Glutamatergic neuron (in vitro differentiated cells): ENCODE measurements at regions not wholly inside any gene's neighbourhood (a gene's known extent, or its start where the extent isn't known, plus 50 kb on each side); places are given as distances from the start of the nearest gene placed in this dataset.

ENCODE experiments used
- DNase-seq: peaks from one replicate; pipeline ENCODE4 v3.0.0; 2022
- H3K27ac Mint-ChIP-seq: one replicate; pipeline ENCODE4 v1.8.0; 2020; ENCODE audit warnings: mild to moderate bottlenecking, mixed read lengths, inconsistent platforms; ENCODE audit not compliant: unreplicated experiment
- H3K27me3 Mint-ChIP-seq: one replicate; pipeline ENCODE4 v1.8.0; 2020; ENCODE audit warnings: mild to moderate bottlenecking, moderate library complexity, mixed read lengths, inconsistent platforms; ENCODE audit not compliant: unreplicated experiment
- H3K36me3 Mint-ChIP-seq: one replicate; pipeline ENCODE4 v1.8.0; 2020; ENCODE audit warnings: mild to moderate bottlenecking, mixed read lengths, inconsistent platforms; ENCODE audit not compliant: unreplicated experiment
- H3K4me1 Mint-ChIP-seq: one replicate; pipeline ENCODE4 v1.8.0; 2020; ENCODE audit warnings: mild to moderate bottlenecking, low read depth, mixed read lengths, inconsistent platforms; ENCODE audit not compliant: unreplicated experiment
- H3K4me3 Mint-ChIP-seq: one replicate; pipeline ENCODE4 v1.8.0; 2020; ENCODE audit warnings: mild to moderate bottlenecking, mixed read lengths, inconsistent platforms; ENCODE audit not compliant: unreplicated experiment
- H3K9me3 Mint-ChIP-seq: one replicate; pipeline ENCODE4 v1.8.0; 2020; ENCODE audit warnings: mild to moderate bottlenecking, moderate library complexity, mixed read lengths, inconsistent platforms; ENCODE audit not compliant: unreplicated experiment
- TF ChIP-seq, protein P1 (sequence below): fragments of 200-600 bp; sonication (generic); IDR thresholded peaks from one replicate; pipeline ENCODE4 v1.5.0; 2021; ENCODE audit not compliant: partially characterized antibody, unreplicated experiment

DNA sequence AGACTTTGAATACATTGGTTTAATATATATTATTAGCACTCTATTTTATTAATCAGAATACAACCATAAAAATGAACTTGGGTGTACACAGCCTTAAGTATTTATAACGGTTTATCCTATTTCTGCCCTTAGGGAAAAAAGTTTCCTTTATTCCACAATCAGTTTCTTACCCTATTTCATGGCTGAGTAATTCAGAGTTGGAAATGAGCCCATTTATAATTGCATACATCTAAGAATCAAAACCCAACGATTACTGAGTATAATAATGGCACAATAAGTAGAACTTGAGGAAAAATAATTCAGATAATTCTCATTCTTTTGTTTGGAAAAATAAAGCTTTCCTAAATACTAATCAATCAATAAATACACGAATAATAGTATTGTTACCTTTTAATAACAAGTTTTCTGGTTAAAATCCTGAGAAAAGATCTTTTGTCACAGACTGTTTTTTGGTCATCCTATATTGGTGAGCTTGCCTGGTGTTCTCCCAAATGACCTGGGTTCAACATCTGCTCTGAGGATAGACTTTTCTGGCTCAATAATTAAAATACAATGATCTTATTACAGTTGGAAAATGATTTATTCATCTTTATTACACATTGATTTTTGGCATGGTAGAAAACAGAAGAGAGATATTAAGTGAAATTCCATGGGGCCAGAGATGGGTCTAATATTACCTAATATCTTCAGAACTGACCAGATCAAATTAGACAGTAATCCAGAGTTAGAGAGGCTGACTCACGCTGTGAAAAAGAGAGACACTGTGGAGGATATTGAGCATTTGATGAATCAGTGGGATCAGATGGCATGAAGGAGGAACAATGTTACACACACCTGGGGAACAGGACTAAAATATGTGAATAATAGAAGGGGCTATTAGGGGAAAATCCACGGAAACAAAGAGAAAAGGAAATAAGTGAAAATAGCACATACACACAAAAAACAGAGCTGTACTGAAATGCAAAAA, 162.1 kb upstream of the TBX18 start:
- no peak for DNase-seq
- H3K4me3 Mint-ChIP-seq, result no peak overlapping the region
- no peaks in the 10 kb centered on the region for H3K27me3 Mint-ChIP-seq
- no peaks in the 10 kb centered on the region for H3K4me1 Mint-ChIP-seq
- H3K9me3 Mint-ChIP-seq, result no peaks in the 10 kb centered on the region
- H3K27ac Mint-ChIP-seq, result no peak overlapping the region
- no peaks in the 10 kb centered on the region for H3K36me3 Mint-ChIP-seq
- TF ChIP-seq, protein P1, sequence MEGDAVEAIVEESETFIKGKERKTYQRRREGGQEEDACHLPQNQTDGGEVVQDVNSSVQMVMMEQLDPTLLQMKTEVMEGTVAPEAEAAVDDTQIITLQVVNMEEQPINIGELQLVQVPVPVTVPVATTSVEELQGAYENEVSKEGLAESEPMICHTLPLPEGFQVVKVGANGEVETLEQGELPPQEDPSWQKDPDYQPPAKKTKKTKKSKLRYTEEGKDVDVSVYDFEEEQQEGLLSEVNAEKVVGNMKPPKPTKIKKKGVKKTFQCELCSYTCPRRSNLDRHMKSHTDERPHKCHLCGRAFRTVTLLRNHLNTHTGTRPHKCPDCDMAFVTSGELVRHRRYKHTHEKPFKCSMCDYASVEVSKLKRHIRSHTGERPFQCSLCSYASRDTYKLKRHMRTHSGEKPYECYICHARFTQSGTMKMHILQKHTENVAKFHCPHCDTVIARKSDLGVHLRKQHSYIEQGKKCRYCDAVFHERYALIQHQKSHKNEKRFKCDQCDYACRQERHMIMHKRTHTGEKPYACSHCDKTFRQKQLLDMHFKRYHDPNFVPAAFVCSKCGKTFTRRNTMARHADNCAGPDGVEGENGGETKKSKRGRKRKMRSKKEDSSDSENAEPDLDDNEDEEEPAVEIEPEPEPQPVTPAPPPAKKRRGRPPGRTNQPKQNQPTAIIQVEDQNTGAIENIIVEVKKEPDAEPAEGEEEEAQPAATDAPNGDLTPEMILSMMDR, result no peak

DNA sequence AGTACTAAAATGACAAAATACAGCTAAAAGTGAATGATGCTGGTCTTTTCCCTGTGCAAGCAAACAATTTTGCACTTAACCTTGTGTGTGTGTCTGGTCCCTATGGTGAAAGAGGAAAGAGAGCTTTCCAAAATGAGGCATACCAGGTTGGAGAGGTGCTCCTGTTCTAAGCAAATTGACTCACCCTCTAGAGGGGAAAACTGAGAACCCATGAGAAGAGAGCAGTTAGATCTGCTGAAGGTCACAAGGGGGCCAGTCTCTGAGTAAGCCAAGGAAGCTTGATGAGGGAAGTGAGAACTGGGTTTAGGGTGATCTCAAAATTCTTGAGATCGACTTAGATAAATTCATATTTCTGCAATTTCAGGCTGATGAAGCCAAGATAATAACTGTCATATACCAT, 157.5 kb upstream of the TBX18 start:
- TF ChIP-seq, protein P1, result no peak
- H3K4me1 Mint-ChIP-seq, result no peaks in the 10 kb centered on the region
- no peak overlapping the region for H3K4me3 Mint-ChIP-seq
- DNase-seq, result no peak
- no peaks in the 10 kb centered on the region for H3K27me3 Mint-ChIP-seq
- no peak overlapping the region for H3K27ac Mint-ChIP-seq
- no peaks in the 10 kb centered on the region for H3K9me3 Mint-ChIP-seq
- H3K36me3 Mint-ChIP-seq, result no peaks in the 10 kb centered on the region

DNA sequence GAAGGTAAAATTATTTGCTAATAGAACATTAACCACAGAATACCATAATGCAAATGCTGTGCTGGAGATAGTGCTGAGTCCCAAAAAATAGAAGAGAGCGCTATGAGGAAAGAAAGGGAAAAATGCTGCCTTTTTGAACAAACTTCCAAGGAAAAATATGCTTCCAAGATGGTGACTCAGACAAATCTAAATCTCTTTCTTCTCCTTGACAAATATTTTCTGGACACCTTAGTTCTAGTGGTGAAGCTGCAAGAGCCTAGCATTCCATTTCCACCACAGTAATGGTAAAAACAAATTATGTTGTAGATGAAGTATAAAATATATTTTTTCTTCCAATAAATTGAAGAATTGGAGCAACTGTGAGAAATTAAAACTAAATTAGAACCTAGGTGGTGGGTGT, 155.6 kb upstream of the TBX18 start:
- DNase-seq, result no peak
- H3K9me3 Mint-ChIP-seq, result no peaks in the 10 kb centered on the region
- no peak overlapping the region for H3K4me3 Mint-ChIP-seq
- H3K4me1 Mint-ChIP-seq, result no peaks in the 10 kb centered on the region
- no peaks in the 10 kb centered on the region for H3K36me3 Mint-ChIP-seq
- TF ChIP-seq, protein P1, result no peak
- H3K27me3 Mint-ChIP-seq, result no peaks in the 10 kb centered on the region
- H3K27ac Mint-ChIP-seq, result no peak overlapping the region

DNA sequence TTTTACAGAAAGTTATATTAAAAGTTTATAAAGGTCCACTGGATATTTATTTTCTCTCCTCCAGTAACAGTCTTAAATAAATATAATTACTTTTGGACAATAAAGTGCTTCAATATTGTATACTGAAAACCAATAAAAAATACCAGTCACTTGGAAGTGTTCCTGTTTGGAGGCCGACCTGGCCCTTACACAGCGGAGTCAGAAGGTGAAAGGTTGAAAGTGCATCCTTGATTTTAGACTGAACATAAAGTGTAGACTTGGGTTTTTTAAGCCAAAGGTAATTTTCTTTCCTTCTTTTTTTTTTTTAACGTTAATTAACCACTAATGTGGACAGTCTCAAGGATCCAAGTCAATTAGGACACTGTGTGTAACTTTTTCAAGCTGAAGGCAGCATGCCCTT, 152.3 kb upstream of the TBX18 start:
- no peaks in the 10 kb centered on the region for H3K4me1 Mint-ChIP-seq
- no peak overlapping the region for H3K27ac Mint-ChIP-seq
- no peaks in the 10 kb centered on the region for H3K9me3 Mint-ChIP-seq
- no peak overlapping the region for H3K4me3 Mint-ChIP-seq
- TF ChIP-seq, protein P1, result no peak
- no peaks in the 10 kb centered on the region for H3K27me3 Mint-ChIP-seq
- H3K36me3 Mint-ChIP-seq, result no peaks in the 10 kb centered on the region
- no peak for DNase-seq

DNA sequence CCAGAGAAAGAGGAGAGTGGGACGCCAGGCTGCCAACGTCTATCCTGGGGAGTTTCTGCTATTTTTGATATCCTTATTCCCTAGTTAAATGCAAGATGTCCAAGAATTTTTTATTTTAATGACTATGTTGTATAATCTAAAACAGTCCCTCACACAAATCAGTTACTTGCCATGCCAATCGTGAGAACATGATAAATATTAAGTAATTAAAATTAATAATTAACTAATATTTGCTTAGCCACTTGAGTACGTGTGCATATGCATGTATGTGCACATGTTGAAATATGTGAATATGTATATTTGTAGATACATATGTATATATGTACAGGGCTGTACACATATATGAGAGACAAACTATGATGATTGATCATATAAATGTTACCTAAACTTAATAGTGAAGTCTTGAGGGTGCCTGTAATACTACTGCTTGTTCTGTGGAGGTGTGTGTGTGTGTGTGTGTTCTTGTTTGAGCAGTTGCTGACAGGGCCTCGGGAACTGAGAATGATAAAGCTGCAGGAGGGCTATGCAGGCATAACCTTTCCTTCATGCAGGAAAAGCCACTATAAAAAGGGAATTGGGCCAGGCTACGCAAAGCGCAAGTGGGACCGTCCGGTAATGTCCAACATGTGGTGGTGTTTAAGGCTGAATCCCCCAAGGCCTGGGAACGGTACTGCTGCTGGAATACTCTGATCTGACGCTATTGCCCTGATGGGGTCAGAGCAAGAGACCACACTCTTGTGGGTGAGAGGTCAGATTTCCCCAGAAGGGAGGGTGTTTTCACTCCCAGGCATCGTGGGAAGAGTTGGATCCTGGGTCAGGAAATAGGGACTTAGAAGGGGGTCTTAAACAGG, 148.3 kb upstream of the TBX18 start:
- no peak overlapping the region for H3K27ac Mint-ChIP-seq
- peaks cover 4% of the 10 kb centered on the region for H3K4me1 Mint-ChIP-seq
- no peaks in the 10 kb centered on the region for H3K27me3 Mint-ChIP-seq
- DNase-seq, result no peak
- TF ChIP-seq, protein P1, result no peak
- no peaks in the 10 kb centered on the region for H3K36me3 Mint-ChIP-seq
- H3K9me3 Mint-ChIP-seq, result no peaks in the 10 kb centered on the region
- H3K4me3 Mint-ChIP-seq, result no peak overlapping the region
